ENCODE measurements at regions not wholly inside any gene's neighbourhood (a gene's known extent, or its start where the extent isn't known, plus 50 kb on each side); places are given as distances from the start of the nearest gene placed in this dataset.
A peak's percentile ranks its signal among the peaks of the same experiment; 100 is the strongest.

DNA sequence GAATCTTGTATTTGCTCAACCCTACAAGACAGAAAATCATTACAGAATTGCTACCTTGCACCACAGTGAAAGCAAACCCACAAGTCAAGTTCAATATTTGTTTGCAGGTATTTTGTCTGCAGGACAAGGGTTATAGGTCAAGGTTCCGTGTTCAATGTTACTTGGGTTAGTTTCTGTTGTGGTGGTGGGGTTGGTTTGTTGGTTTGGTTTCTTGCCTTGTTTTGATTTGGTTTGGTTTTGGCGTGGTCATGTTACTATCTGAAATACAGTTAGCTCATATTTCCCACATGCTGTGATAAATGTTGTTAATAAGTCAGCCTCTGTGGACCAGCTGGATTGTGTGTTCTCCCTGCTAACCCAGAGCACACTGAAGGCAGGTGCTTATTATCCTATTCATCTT, 75.6 kb upstream of the INSIG1 start:
- no peaks in the 10 kb centered on the region for H3K36me3 Mint-ChIP-seq (ENCODE audit: low read depth)
- H3K9me3 Mint-ChIP-seq = no peaks in the 10 kb centered on the region
- H3K4me1 Mint-ChIP-seq = peaks cover 21% of the 10 kb centered on the region
- TF ChIP-seq, protein P1, sequence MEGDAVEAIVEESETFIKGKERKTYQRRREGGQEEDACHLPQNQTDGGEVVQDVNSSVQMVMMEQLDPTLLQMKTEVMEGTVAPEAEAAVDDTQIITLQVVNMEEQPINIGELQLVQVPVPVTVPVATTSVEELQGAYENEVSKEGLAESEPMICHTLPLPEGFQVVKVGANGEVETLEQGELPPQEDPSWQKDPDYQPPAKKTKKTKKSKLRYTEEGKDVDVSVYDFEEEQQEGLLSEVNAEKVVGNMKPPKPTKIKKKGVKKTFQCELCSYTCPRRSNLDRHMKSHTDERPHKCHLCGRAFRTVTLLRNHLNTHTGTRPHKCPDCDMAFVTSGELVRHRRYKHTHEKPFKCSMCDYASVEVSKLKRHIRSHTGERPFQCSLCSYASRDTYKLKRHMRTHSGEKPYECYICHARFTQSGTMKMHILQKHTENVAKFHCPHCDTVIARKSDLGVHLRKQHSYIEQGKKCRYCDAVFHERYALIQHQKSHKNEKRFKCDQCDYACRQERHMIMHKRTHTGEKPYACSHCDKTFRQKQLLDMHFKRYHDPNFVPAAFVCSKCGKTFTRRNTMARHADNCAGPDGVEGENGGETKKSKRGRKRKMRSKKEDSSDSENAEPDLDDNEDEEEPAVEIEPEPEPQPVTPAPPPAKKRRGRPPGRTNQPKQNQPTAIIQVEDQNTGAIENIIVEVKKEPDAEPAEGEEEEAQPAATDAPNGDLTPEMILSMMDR (conservative IDR thresholded peaks at IDR 0.05) = no peak
- DNase-seq (ENCODE audit: low read depth, low spot score) = no peak
- H3K27me3 Mint-ChIP-seq (ENCODE audit: low read depth) = peaks cover under 1% of the 10 kb centered on the region
- peak overlapping the region; percentile 32 for H3K27ac Mint-ChIP-seq (ENCODE audit: unreplicated experiment)
- H3K4me3 Mint-ChIP-seq = no peak overlapping the region

DNA sequence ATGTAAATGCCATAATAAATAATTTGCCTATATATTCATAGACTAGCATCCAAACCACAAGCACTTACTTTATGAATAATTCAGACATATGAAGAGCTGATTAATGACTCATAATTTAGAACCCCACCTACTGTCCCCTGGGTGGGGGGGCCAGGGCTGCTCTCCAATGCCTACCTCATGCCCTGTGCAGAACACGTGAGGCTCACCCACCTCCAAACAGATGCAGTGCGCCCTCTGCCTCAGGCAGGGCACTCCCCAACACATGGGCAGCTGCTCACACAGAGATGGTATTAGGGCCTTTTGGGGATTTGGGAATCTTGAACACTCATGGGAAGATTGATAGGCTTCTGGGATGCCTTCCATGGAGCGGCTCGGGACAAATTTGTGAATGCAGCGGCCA, 75.1 kb upstream of the INSIG1 start:
- no peaks in the 10 kb centered on the region for H3K9me3 Mint-ChIP-seq
- no peak overlapping the region for H3K4me3 Mint-ChIP-seq
- H3K36me3 Mint-ChIP-seq (ENCODE audit: low read depth) = no peaks in the 10 kb centered on the region
- H3K27ac Mint-ChIP-seq (ENCODE audit: unreplicated experiment) = no peak overlapping the region
- DNase-seq (ENCODE audit: low read depth, low spot score) = no peak
- peaks cover 26% of the 10 kb centered on the region for H3K4me1 Mint-ChIP-seq
- peaks cover 5% of the 10 kb centered on the region for H3K27me3 Mint-ChIP-seq (ENCODE audit: low read depth)
- TF ChIP-seq, protein P1 (conservative IDR thresholded peaks at IDR 0.05) = no peak

DNA sequence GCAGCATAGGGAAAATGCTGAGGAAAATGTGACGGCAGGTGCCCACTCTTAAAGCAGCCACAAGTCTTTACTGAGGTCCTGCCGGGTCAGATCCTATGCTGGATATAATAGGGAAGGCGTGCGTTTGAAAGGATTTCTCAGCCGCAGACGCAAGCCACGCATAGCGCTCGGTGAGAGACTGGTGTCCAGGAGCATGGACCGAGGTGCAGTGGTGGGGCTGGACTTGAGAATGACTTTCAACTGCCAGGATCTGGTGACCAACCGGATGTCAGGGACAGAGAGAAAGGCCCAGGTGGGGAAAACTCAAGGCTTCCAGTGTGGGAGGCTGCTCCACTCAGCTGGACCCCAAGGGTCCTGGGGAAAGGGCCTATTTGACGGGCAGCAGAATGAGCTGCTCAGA, 74.7 kb upstream of the INSIG1 start:
- Mint-ChIP-seq H3K4me3 (no peak overlapping the region), H3K27ac (ENCODE audit: unreplicated experiment) (no peak overlapping the region), H3K36me3 (ENCODE audit: low read depth) (no peaks in the 10 kb centered on the region), H3K27me3 (ENCODE audit: low read depth) (peaks cover 5% of the 10 kb centered on the region), H3K4me1 (peaks cover 31% of the 10 kb centered on the region), H3K9me3 (no peaks in the 10 kb centered on the region)
- DNase-seq (ENCODE audit: low read depth, low spot score) = no peak
- TF ChIP-seq, protein P1 (conservative IDR thresholded peaks at IDR 0.05) = no peak

DNA sequence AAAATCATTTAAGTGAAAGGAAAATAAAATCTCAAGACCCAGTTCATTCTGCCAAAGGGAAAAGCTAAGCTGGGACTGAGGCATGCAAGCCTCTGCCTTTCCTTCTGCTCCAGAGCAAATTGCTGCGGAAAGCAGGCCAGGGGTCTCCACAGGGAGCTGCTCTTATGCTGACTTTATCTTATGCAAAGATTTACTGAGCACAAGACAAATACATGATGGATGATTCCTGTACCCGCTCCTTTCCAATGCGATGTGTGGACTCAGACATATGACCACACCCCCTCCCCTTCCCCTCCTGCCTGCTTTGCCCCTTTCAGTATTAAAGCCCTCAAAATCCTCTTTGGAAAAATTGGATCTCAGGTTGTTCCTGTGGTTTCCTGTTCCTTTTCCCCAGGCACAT, 74.2 kb upstream of the INSIG1 start:
- H3K9me3 Mint-ChIP-seq = no peaks in the 10 kb centered on the region
- H3K27me3 Mint-ChIP-seq (ENCODE audit: low read depth) = peaks cover 5% of the 10 kb centered on the region
- no peaks in the 10 kb centered on the region for H3K36me3 Mint-ChIP-seq (ENCODE audit: low read depth)
- H3K27ac Mint-ChIP-seq (ENCODE audit: unreplicated experiment) = no peak overlapping the region
- no peak for DNase-seq (ENCODE audit: low read depth, low spot score)
- TF ChIP-seq, protein P1 (conservative IDR thresholded peaks at IDR 0.05) = no peak
- no peak overlapping the region for H3K4me3 Mint-ChIP-seq
- peaks cover 35% of the 10 kb centered on the region for H3K4me1 Mint-ChIP-seq

DNA sequence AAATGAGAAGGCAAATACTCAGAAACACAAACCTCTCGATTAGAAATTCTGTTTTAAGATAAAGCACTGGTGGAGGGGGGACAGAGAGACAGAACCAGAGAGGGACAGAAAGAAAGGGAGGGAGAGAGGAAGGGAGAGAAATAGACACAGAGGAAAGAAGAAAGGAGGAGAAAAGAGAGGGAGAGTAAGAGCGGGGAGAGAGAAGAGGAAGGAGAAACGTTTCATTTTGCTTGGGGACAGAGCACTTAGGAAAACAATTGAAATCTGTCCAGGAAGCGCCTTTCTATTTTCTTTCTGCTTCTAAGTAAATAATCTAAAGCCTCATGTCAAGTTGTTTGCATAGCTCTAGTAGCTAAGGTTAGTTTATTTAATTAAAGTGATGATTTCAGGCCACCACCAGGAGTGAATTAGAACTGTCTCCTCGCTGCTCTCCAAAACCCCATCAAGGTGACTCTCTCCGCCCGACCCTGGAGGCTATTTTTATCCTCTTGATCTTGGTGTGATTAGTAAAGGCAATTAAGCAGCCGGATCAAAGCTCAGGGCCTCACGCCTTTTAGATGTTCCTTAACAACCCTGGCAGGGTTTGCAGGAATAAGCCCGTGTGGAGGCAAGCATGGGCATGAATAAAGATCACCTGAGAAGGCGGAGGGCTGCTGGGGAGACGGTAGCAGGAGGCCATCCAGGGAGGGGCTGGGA, 73.4 kb upstream of the INSIG1 start:
- no peaks in the 10 kb centered on the region for H3K9me3 Mint-ChIP-seq
- H3K27ac Mint-ChIP-seq (ENCODE audit: unreplicated experiment) = peak overlapping the region; percentile 74
- no peaks in the 10 kb centered on the region for H3K36me3 Mint-ChIP-seq (ENCODE audit: low read depth)
- H3K4me3 Mint-ChIP-seq = no peak overlapping the region
- peaks cover 43% of the 10 kb centered on the region for H3K4me1 Mint-ChIP-seq
- peaks cover 5% of the 10 kb centered on the region for H3K27me3 Mint-ChIP-seq (ENCODE audit: low read depth)
- TF ChIP-seq, protein P1 (conservative IDR thresholded peaks at IDR 0.05) = no peak
- DNase-seq (ENCODE audit: low read depth, low spot score) = no peak

All from neural crest cell (in vitro differentiated cells).